ENCODE measurements at regions not wholly inside any gene's neighbourhood (a gene's known extent, or its start where the extent isn't known, plus 50 kb on each side); places are given as distances from the start of the nearest gene placed in this dataset.

- no peak overlapping the region for H3K4me2 ChIP-seq (ENCODE audit: low read depth, low read length)
- no peak overlapping the region for H2BK15ac ChIP-seq (ENCODE audit: low read depth, low read length)
- no peak overlapping the region for H2AK9ac ChIP-seq (replicated peaks; ENCODE audit: low read depth, low read length, poor library complexity)
- H4K5ac ChIP-seq (ENCODE audit: low read depth, low read length): no peak overlapping the region
- no peaks in the 10 kb centered on the region for H4K20me1 ChIP-seq (ENCODE audit: insufficient read depth, low read length)
- dilution Hi-C loops (cut with HindIII; ENCODE audit: low sequenced_read_pairs, unreplicated experiment) (no loop called here), intact Hi-C loops (cut with micrococcal nuclease) (no loop called here), in situ Hi-C loops (cut with MboI; ENCODE audit: low sequenced_read_pairs) (no loop called here)
- no peaks in the 10 kb centered on the region for H3K27me3 ChIP-seq (ENCODE audit: control insufficient read depth, insufficient read depth, low read length)
- no peak overlapping the region for H3K9ac ChIP-seq (ENCODE audit: low read depth, low read length)
- H4K8ac ChIP-seq (ENCODE audit: low read depth in 2 of 2, low read length in 2 of 2): no peak overlapping the region
- no peak overlapping the region for H2AFZ ChIP-seq (replicated peaks; ENCODE audit: low read length, poor library complexity)
- no peaks in the 10 kb centered on the region for H3K79me1 ChIP-seq (ENCODE audit: low read depth in 1 of 2, low read length in 2 of 2)
- no peaks in the 10 kb centered on the region for H3K9me3 ChIP-seq (ENCODE audit: control insufficient read depth, insufficient read depth, low read length)
- H2BK120ac ChIP-seq (ENCODE audit: low read depth, low read length): no peak overlapping the region
- no peak overlapping the region for H3K4ac ChIP-seq (ENCODE audit: low read depth, low read length)
- DNase-seq: no peak
- no peak overlapping the region for H2BK20ac ChIP-seq (ENCODE audit: low read depth, low read length)
- H3K23ac ChIP-seq (ENCODE audit: low read depth, low read length): no peak overlapping the region
- ChIA-PET CTCF (interaction anchor here (0.5 kb wide), 1 partner anchor 609 kb away, joined by 3 read pairs; no protein-coding TSS in a partner anchor), POLR2A (ENCODE audit: unreplicated experiment) (no interaction called here)
- H3K27ac ChIP-seq (ENCODE audit: insufficient read depth, low read length): no peak overlapping the region
- no peaks in the 10 kb centered on the region for H3K4me1 ChIP-seq (ENCODE audit: control insufficient read depth, insufficient read depth, low read length)
- no peak overlapping the region for H3K14ac ChIP-seq (replicated peaks; ENCODE audit: low read depth, low read length)
- TF ChIP-seq NFE2L2 (IDR thresholded peaks at IDR 0.05; ENCODE audit: low read depth, low read length) (no peak), ELK1 (IDR thresholded peaks at IDR 0.05; ENCODE audit: borderline replicate concordance, low read depth, low read length) (no peak), MAFK (IDR thresholded peaks at IDR 0.05; ENCODE audit: low read depth, low read length) (no peak), USF2 (IDR thresholded peaks at IDR 0.05; ENCODE audit: low read depth, low read length) (no peak), RCOR1 (IDR thresholded peaks at IDR 0.05; ENCODE audit: insufficient replicate concordance, low read length) (no peak), RAD21 (IDR thresholded peaks at IDR 0.05; ENCODE audit: low read length) (no peak), CTCF (conservative IDR thresholded peaks at IDR 0.05; ENCODE audit: low read depth, low read length) (no peak), POLR2A (IDR thresholded peaks at IDR 0.05; ENCODE audit: low read depth, low read length) (no peak), SMC3 (IDR thresholded peaks at IDR 0.05; ENCODE audit: low read depth, low read length) (no peak), RFX5 (IDR thresholded peaks at IDR 0.05; ENCODE audit: low read depth, low read length) (no peak), BHLHE40 (IDR thresholded peaks at IDR 0.05; ENCODE audit: low read depth, low read length) (no peak), MXI1 (IDR thresholded peaks at IDR 0.05; ENCODE audit: borderline replicate concordance, low read depth, low read length) (no peak), CHD1 (IDR thresholded peaks at IDR 0.05; ENCODE audit: low read depth, low read length) (no peak), CEBPB (IDR thresholded peaks at IDR 0.05; ENCODE audit: low read depth, low read length) (no peak), MAZ (IDR thresholded peaks at IDR 0.05; ENCODE audit: borderline replicate concordance, low read depth, low read length) (no peak), FOS (IDR thresholded peaks at IDR 0.05; ENCODE audit: low read depth, low read length) (no peak)
- H3K56ac ChIP-seq (ENCODE audit: extremely low read depth, insufficient read depth, low read length): no peak overlapping the region
- H3K18ac ChIP-seq (ENCODE audit: low read depth, low read length): no peak overlapping the region
- no peak overlapping the region for H4K91ac ChIP-seq (ENCODE audit: insufficient read depth, low read depth, low read length)
- H3K36me3 ChIP-seq (ENCODE audit: control insufficient read depth, insufficient read depth, low read length): no peaks in the 10 kb centered on the region
- H2BK5ac ChIP-seq (ENCODE audit: low read depth, low read length, poor library complexity, severe bottlenecking): no peak overlapping the region
- WGBS, 2 experiments (ENCODE audit: extremely low coverage in 2 of 2, insufficient read length in 1 of 2): no CpG with 5 or more reads among the region's 4 CpGs
- no peak overlapping the region for H3K4me3 ChIP-seq (ENCODE audit: insufficient read depth, low read depth, low read length)
- H2AK5ac ChIP-seq (ENCODE audit: low read depth, low read length): no peak overlapping the region
- no peak for ATAC-seq (ENCODE audit: low read depth)
- H3K9me1 ChIP-seq (ENCODE audit: insufficient read depth, low read length): no peaks in the 10 kb centered on the region
- BruUV-seq (replicated peaks): no TSS peak
Measured at GRCh38 chr14:56742391-56742878, 67.8 kb downstream of the OTX2 start.

Data from IMR-90 (cell line).